ENCODE measurements at regions not wholly inside any gene's neighbourhood (a gene's known extent, or its start where the extent isn't known, plus 50 kb on each side); places are given as distances from the start of the nearest gene placed in this dataset.

- TF ChIP-seq, protein P1, sequence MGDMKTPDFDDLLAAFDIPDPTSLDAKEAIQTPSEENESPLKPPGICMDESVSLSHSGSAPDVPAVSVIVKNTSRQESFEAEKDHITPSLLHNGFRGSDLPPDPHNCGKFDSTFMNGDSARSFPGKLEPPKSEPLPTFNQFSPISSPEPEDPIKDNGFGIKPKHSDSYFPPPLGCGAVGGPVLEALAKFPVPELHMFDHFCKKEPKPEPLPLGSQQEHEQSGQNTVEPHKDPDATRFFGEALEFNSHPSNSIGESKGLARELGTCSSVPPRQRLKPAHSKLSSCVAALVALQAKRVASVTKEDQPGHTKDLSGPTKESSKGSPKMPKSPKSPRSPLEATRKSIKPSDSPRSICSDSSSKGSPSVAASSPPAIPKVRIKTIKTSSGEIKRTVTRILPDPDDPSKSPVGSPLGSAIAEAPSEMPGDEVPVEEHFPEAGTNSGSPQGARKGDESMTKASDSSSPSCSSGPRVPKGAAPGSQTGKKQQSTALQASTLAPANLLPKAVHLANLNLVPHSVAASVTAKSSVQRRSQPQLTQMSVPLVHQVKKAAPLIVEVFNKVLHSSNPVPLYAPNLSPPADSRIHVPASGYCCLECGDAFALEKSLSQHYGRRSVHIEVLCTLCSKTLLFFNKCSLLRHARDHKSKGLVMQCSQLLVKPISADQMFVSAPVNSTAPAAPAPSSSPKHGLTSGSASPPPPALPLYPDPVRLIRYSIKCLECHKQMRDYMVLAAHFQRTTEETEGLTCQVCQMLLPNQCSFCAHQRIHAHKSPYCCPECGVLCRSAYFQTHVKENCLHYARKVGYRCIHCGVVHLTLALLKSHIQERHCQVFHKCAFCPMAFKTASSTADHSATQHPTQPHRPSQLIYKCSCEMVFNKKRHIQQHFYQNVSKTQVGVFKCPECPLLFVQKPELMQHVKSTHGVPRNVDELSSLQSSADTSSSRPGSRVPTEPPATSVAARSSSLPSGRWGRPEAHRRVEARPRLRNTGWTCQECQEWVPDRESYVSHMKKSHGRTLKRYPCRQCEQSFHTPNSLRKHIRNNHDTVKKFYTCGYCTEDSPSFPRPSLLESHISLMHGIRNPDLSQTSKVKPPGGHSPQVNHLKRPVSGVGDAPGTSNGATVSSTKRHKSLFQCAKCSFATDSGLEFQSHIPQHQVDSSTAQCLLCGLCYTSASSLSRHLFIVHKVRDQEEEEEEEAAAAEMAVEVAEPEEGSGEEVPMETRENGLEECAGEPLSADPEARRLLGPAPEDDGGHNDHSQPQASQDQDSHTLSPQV (IDR thresholded peaks at IDR 0.05) = no peak
- no peak for TF ChIP-seq SREBF2 (IDR thresholded peaks at IDR 0.05; ENCODE audit: low read length)
- TF ChIP-seq E2F8 (IDR thresholded peaks at IDR 0.05; ENCODE audit: low read depth, partially characterized antibody) = no peak
- TF ChIP-seq TCF12 (IDR thresholded peaks at IDR 0.05; ENCODE audit: low read depth, low read length) = no peak
- TF ChIP-seq KDM1A (IDR thresholded peaks at IDR 0.05; ENCODE audit: borderline replicate concordance) = no peak
- no peak for TF ChIP-seq ZZZ3 (IDR thresholded peaks at IDR 0.05; ENCODE audit: control insufficient read depth, insufficient read length, low read depth)
These were observed 160.9 kb downstream of the MRPL14 start (continued) for GRCh38 chr6:43966374-43966658.
